Loucy (cell line): ENCODE measurements at regions not wholly inside any gene's neighbourhood (a gene's known extent, or its start where the extent isn't known, plus 50 kb on each side); places are given as distances from the start of the nearest gene placed in this dataset.

Source experiments
- EZH2phosphoT487 ChIP-seq: fragments of 200-600 bp; IDR thresholded peaks from 2 replicates; pipeline ENCODE4 v1.6.1; 2018; ENCODE audit warnings: antibody characterized with exemption, mild to moderate bottlenecking, moderate library complexity, borderline replicate concordance
- TF ChIP-seq, protein P1 (sequence below): fragments of 200-600 bp; sonication (generic); conservative IDR thresholded peaks from 2 replicates; pipeline ENCODE4 v1.5.1; 2014; ENCODE audit warnings: mild to moderate bottlenecking, antibody characterized with exemption, low read length

GRCh38 chr5:29351170-29351569 is 1842.3 kb upstream of the CDH6 start:
- TF ChIP-seq, protein P1, sequence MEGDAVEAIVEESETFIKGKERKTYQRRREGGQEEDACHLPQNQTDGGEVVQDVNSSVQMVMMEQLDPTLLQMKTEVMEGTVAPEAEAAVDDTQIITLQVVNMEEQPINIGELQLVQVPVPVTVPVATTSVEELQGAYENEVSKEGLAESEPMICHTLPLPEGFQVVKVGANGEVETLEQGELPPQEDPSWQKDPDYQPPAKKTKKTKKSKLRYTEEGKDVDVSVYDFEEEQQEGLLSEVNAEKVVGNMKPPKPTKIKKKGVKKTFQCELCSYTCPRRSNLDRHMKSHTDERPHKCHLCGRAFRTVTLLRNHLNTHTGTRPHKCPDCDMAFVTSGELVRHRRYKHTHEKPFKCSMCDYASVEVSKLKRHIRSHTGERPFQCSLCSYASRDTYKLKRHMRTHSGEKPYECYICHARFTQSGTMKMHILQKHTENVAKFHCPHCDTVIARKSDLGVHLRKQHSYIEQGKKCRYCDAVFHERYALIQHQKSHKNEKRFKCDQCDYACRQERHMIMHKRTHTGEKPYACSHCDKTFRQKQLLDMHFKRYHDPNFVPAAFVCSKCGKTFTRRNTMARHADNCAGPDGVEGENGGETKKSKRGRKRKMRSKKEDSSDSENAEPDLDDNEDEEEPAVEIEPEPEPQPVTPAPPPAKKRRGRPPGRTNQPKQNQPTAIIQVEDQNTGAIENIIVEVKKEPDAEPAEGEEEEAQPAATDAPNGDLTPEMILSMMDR = no peak
- no peak for TF ChIP-seq EZH2phosphoT487
